Psoas muscle (tissue), 7 donors: ENCODE measurements at regions not wholly inside any gene's neighbourhood (a gene's known extent, or its start where the extent isn't known, plus 50 kb on each side); places are given as distances from the start of the nearest gene placed in this dataset.

Experiments
- ATAC-seq, 4 donors: fragments of 200-7000 bp; cut with Tn5 transposase; one replicate each; pipeline ENCODE4 v1.9.1; 2020; ENCODE audit warnings: moderate library complexity in 3 of 4, mild to moderate bottlenecking in 2 of 4
- DNase-seq, 2 donors: peaks; one replicate each; pipeline ENCODE4 v3.0.0-alpha.2; 2020
- H3K27ac ChIP-seq: fragments of 200-600 bp; one replicate; pipeline ENCODE4 v1.8.0; 2022
- H3K27me3 ChIP-seq, 3 donors: fragments of 200-600 bp in 1 of 3; one replicate each; pipeline versions ENCODE4 v1.6.1 to v1.8.0; 2013 to 2022; ENCODE audit warnings: low read length in 2 of 3, mild to moderate bottlenecking in 2 of 3, moderate library complexity in 1 of 3; ENCODE audit not compliant: insufficient read depth in 3 of 3
- H3K36me3 ChIP-seq, 2 donors: fragments of 200-600 bp in 1 of 2; one replicate each; pipeline versions ENCODE4 v1.6.1 to v1.8.0; 2013 to 2022; ENCODE audit warnings: low read depth in 1 of 2, mild to moderate bottlenecking in 1 of 2, moderate library complexity in 1 of 2; ENCODE audit not compliant: insufficient read depth in 1 of 2
- H3K4me1 ChIP-seq: fragments of 200-600 bp; one replicate; pipeline ENCODE4 v1.8.0; 2022
- H3K4me3 ChIP-seq: fragments of 200-600 bp; one replicate; pipeline ENCODE4 v1.8.0; 2022; ENCODE audit warnings: mild to moderate bottlenecking
- H3K9me3 ChIP-seq: fragments of 200-600 bp; one replicate; pipeline ENCODE4 v1.8.0; 2022
- WGBS, 3 donors: extraction: QIAGEN DNeasy Blood & Tissue Kit; methylation state at CpG; one replicate each; pipeline versions ENCODE4 v1.1.6 to v1.1.7; 2013; 5-methylcytosine and 5-hydroxymethylcytosine counted together
- intact Hi-C, 2 donors: fragments of 100-400 bp; cut with DNase I; formaldehyde crosslinking; loops; one replicate each; pipeline versions ENCODE4 v1.11.0 to v1.14.2; 2022
- TF ChIP-seq, protein P1 (sequence below): fragments of 200-600 bp; IDR thresholded peaks from one replicate; pipeline ENCODE4 v1.8.0; 2022; ENCODE audit warnings: antibody characterized with exemption
- donor health status: healthy with polysubstance abuse.
- donor health status: DM: no; HTN: no; CAD: no; lungs with moderate emphysema.
- donor health status: Bipolar disorder and iron deficiency.
- donor health status: healthy.
- donor health status: DM: yes; HTN: yes; CAD: no.
- donor health status: DM: no; HTN: no; CAD: no.
- donor health status: DM: yes; HTN: yes; CAD: no.

GRCh38 chr20:54708229-54708628 is 232.8 kb downstream of the DOK5 start:
- TF ChIP-seq, protein P1, sequence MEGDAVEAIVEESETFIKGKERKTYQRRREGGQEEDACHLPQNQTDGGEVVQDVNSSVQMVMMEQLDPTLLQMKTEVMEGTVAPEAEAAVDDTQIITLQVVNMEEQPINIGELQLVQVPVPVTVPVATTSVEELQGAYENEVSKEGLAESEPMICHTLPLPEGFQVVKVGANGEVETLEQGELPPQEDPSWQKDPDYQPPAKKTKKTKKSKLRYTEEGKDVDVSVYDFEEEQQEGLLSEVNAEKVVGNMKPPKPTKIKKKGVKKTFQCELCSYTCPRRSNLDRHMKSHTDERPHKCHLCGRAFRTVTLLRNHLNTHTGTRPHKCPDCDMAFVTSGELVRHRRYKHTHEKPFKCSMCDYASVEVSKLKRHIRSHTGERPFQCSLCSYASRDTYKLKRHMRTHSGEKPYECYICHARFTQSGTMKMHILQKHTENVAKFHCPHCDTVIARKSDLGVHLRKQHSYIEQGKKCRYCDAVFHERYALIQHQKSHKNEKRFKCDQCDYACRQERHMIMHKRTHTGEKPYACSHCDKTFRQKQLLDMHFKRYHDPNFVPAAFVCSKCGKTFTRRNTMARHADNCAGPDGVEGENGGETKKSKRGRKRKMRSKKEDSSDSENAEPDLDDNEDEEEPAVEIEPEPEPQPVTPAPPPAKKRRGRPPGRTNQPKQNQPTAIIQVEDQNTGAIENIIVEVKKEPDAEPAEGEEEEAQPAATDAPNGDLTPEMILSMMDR: no peak
- Histone ChIP-seq H3K4me3 (no peak overlapping the region), H3K36me3 (no peaks in the 10 kb centered on the region), H3K9me3 (no peaks in the 10 kb centered on the region), H3K27ac (no peak overlapping the region), H3K4me1 (no peaks in the 10 kb centered on the region), H3K27me3 (peaks cover 0 to 3% (median 0%) of the 10 kb centered on the region in 3 donors)
- ATAC-seq (no peak), DNase-seq (no peak)
- intact Hi-C loops: no loop called here

DNA sequence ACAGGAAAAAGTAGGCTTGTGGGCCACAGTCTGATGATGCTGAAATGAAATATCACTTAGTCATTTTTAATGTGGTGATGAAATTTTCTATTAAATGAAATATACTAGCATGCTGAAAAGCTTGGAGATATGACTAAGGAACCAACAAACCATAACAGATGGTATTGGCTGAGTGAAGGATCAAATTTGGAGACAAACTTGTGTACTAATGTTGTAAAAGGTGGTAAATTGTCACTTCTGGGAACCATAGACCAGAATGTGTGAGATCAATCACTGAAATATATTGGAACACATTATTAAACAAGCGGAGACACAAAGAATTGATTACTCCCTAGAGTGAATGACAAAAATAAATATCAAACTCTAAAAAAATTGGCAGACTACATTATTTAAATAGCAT is 232.4 kb downstream of the DOK5 start:
- Histone ChIP-seq H3K27ac (no peak overlapping the region), H3K4me3 (no peak overlapping the region), H3K27me3 (peaks cover 0 to 3% (median 0%) of the 10 kb centered on the region in 3 donors), H3K9me3 (no peaks in the 10 kb centered on the region), H3K36me3 (no peaks in the 10 kb centered on the region), H3K4me1 (no peaks in the 10 kb centered on the region)
- intact Hi-C loops: no loop called here
- ATAC-seq: no peak
- no peak for DNase-seq
- 77 to 88% (median 83%) methylated on average over 1 of the region's 1 CpG for WGBS, 3 donors
- TF ChIP-seq, protein P1: no peak

GRCh38 chr20:54706581-54706980 is 231.2 kb downstream of the DOK5 start:
- H3K9me3 ChIP-seq: no peaks in the 10 kb centered on the region
- H3K27me3 ChIP-seq: peaks cover 0 to 3% (median 0%) of the 10 kb centered on the region in 3 donors
- 63 to 69% (median 68%) methylated on average over 4 of the region's 4 CpGs for WGBS, 3 donors
- TF ChIP-seq, protein P1: no peak
- H3K4me3 ChIP-seq: no peak overlapping the region
- ATAC-seq (no peak), DNase-seq (no peak)
- intact Hi-C loops: no loop called here
- no peak overlapping the region for H3K27ac ChIP-seq
- no peaks in the 10 kb centered on the region for H3K4me1 ChIP-seq
- no peaks in the 10 kb centered on the region for H3K36me3 ChIP-seq

DNA sequence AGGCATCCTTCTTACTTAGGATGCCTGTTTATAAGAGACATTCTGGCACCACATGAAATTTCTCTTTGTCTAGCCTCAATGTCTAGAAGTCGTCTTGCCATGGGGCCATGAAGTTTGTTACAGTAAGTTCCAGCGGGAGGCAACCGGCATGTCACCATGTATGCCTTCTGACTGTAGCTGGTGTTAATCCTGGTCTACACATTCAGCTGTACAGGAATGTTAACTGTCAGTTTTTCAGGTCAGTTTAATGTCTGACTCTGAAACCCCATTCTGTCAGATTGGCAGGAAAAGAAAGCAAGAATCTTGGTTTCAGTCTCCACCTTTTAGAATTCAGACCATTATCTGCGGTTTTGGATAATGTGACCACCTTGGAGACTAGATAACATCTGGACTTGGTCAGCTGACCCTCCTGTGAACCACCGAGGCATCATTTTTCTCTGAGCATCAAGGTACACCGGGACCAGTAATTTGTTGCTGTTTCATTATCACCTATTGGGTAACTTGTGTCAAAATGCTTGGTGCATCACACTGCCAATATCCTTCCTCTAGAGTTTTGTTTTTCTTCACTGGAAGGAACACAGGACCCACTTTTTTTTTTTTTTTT is 228.7 kb downstream of the DOK5 start:
- Histone ChIP-seq H3K27ac (no peak overlapping the region), H3K9me3 (no peaks in the 10 kb centered on the region), H3K4me1 (no peaks in the 10 kb centered on the region), H3K36me3 (no peaks in the 10 kb centered on the region), H3K27me3 (no peaks in the 10 kb centered on the region), H3K4me3 (no peak overlapping the region)
- 84 to 88% (median 84%) methylated on average over 6 of the region's 6 CpGs for WGBS, 3 donors
- DNase-seq (no peak), ATAC-seq (no peak)
- intact Hi-C loops: no loop called here
- TF ChIP-seq, protein P1: no peak
